ENCODE measurements at regions not wholly inside any gene's neighbourhood (a gene's known extent, or its start where the extent isn't known, plus 50 kb on each side); places are given as distances from the start of the nearest gene placed in this dataset.

DNA sequence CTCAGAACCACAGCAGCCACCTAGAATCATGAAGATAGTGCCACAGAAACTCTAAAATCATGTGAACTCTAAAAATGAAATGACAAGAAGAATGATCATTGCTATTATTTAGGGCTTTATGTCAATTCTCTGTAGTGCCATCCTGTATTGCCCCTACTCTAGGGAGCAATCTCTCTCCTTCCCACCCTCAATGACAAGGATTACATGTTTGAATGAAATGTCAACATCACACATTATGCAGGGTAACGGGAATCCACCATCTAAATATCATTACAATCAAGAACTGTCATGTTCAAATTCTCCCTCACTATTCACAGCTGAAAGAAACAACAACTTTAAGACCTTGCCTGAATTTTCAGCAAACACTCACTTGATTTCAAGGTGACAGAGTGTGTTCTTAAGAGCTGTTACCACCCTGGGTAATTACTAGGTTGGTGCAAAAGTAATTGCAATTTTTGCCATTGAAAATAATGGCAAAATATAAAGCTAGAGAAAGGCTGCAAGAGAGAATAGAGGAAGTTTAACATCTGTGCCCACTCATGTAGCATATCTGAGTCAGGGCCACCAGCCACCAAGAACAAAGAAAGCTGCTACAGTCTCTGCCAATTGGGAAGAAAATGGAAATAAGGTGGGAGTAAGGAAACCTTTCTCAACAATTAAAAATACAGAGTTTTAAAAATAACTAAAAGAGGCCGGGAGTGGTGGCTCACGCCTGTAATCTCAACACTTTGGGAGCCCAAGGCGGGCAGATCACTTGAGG, 112.8 kb upstream of the PSMD7 start:
- peak in 13 of 56 donors; percentile 2 to 33 (median 10) for DNase-seq

DNA sequence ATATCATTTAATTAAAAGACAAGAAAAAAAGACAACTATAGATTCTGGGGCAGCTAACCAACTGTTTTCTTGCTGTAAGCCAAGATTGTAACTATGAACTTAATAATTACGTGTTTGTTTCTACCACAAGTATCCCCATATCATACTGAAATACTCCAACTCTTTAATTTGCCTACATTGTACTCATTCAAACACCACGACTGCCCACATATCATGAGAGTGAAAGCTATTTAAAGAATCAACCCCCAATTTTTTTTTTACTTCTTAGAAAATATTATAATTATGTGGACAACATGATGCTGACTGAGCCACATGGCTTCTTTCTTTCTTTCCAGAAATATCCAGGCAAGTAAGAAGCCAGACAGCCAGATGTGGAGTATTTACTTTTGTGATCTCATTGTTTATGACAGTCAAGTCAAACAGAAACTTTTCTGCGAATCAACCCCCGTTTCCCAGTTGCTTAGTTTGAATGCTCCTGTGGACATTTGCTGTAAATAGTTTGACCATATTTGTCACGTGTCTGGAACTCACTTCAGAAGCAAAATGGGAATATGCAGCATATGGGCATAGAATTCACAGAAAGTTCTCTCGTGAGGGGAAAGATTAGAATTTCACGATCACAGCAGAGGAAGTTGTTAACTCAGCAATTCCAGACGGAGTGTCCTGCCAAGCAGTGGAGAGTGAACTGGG, 126.8 kb upstream of the PSMD7 start:
- no peak for DNase-seq

DNA sequence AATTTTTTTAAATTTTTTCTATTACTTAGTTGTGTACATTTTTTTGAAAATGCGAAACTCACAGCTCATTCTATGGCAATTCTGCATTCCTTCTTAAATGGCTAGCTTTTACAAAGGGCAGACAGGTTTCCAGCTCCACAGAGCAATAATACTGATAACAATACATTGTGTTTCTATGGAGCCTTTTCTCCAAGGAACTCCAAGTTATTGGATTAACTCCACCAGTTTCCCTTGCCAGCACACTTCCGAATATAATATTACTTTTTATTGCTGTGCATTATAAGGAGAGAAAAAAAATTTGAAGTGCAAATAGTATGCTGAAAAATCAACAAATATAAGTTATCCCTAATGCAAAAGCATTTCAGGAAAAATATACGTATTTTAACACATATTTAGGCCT, 127.5 kb upstream of the PSMD7 start:
- no peak for DNase-seq

DNA sequence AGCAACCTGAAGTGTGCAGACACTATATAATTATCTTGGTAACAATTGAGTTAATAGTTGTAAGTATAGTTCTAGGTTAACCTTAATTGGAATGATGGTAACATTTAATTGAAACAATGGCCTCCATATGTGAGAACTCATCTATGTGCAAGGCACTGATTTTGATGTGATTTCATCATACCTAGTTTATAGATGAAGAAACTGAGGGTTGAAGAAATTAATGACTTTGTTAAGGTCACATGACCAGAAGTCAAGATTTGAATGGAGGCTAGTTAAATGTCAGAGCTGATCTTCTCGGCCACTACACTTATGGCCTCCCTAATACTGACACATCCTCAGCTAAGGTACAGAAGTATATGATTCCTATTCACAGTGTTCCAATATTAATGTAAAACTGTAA, 128.2 kb upstream of the PSMD7 start:
- DNase-seq = no peak

DNA sequence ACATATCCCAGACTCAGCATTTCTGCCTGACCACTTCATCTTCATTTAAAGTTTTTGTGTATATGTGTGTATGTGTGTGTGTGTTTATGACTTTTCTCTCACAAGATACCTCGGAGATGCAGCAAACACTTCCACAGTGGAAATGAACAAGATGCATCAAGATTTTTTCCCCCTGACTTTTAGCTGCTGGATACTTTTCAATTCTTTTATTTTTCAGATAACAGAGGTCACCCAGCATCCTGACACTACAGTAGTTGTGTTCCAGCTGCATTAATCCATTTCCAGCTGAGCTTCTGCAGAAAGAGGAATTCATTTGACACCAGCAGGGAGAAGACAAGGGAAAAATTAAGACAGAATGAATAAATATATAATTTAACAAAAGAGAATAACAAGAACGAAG, 130.2 kb upstream of the PSMD7 start:
- no peak for DNase-seq

DNA sequence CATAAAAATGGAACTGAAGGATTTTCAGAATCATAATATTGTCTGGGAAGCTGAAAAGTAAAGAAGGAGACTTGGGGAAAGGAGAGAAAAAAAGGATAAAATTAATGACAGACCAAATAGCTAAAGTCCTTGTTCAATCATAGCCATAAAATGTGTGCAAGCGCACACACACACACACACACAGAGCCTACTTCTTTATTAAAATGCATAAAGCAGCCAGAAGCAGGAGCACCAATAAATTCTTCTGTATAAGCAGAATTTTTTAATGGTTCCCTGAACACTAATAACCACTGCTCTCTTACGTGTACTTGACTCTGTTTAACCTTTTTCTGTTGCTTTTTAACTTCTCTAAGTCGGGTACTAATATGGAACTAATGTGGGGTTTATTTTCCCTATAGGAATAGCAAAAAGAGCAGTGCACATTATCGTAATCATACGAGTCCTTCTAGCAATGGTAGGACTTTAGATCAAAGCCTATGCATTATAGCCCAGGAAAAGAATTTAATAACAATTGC, 131.0 kb upstream of the PSMD7 start:
- no peak for DNase-seq

DNA sequence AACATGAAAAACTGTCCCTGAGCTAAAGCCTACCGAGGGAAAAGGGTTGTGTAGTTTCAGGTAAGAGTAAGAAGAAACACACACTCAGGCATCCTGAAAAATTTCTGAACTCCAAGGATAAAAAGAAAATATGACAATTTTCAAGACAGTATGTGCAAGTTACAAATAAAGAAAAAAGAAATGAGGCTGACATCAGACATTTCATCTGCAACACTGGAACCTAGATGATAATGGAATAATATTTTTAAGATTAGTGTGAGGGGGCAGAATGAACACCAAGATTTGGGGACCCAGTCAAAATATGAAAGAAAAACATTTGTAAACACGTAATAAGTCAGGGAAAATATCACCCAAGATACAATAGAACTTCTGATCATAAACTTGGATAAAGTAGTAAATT, 135.9 kb upstream of the PSMD7 start:
- no peak for DNase-seq

DNA sequence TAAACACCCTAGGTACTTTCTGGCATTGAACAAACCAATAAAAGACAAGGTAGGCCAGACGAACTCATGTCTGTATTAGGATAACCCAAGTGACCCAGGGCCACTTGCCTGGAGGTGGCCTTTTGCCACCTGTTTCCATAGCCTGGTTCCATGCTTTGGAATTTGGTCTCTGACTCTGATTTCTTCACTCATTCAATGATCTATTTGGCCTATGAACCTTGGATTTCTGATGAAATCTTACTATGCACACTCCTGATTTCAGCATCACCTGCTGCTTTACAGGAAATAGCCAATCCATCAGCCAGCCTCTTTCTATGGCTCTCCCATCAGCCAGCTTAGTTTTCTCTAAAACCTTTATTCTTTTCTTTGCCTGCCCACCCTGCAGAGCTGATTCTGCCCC, 142.8 kb upstream of the PSMD7 start:
- DNase-seq = no peak

DNA sequence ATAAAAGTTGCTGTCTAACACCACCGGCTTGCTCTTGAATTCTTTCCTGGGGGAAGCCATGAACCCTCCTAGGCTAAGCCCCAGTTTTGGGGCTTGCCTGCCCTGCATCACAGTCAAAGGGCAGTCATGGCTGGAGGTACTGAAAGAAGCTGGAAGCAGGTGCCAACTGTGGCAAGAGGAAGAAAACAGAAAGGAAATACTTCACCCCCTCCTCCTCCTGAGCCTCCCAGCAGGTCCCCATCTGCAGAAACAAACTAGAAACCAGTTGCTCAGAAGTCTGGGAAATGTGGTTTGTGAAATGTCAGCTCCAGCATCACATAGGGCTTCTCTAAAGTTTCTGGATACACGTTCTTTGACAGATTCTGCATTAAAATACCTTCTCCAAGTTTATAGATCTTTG, 150.0 kb upstream of the PSMD7 start:
- DNase-seq = no peak

DNA sequence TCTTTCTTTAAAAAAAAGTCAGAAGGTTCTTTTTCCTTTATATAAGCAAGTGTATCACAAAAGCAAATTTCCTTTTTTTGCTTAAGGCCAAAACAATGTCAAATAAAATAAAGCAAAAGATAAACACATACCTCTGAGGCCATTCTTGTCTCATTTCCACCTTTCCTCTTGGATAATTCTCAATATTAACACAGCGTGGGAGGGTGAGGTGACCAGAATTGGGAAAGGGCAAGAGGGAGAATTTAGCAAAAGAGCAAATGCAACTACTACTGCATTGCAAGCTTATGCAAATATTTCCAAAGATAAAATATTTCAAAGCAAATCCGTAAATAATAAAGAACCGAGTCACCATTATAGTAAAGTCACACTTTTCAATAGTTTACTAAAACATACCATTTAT, 153.4 kb upstream of the PSMD7 start:
- no peak for DNase-seq

DNA sequence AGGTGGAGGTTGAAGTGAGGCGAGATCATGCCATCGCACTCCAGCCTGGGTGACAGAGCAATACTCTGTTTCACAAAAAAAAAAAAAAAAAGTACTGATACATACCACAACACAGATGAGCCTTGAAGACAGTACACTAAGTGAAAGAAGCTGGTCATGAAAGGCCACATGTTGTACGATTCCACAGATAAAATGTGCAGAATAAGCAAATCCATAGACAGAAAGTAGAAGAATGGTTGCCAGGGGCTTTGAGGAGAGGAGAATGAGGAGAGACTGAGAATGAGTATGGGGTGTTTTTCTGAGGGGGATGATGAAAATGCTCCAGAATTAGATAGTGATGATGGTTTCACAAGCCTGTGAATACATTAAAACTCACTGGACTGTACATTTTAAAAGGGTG, 155.6 kb upstream of the PSMD7 start:
- no peak for DNase-seq

DNA sequence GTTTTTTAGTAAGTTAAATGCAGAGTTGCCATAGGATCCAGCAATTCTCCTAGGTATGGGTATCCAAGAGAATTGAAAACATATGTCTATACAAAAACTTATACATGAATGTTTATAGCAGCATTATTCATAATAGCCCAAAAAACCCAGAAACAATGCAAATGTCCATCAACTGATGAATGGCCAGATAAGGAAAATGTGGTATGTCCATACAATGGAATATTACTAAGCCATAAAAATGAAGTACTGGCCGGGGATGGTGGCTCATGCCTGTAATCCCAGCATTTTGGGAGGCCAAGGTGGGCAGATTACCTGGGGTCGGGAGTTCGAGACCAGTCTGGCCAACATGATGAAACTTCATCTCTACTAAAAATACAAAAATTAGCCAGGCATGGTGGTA, 156.1 kb upstream of the PSMD7 start:
- no peak for DNase-seq

DNA sequence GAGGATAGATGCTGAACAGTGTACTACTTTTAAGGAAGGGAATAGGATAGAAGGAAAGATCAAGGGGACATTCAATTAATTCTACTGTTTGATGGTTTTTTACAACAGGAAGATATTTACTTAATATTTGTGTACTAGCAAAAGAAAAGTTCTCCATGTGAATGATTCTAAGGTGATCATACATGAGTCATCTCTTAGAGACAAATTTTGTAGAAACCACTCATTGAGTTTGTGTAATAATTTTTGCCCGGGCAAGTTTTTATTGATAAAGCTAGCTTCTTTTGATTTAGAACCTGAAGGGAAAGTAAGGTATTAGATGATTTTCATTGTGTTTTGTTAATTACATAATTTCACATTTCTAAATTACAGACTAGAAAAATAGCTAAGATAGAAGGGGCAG, 172.8 kb upstream of the PSMD7 start:
- DNase-seq = no peak

DNA sequence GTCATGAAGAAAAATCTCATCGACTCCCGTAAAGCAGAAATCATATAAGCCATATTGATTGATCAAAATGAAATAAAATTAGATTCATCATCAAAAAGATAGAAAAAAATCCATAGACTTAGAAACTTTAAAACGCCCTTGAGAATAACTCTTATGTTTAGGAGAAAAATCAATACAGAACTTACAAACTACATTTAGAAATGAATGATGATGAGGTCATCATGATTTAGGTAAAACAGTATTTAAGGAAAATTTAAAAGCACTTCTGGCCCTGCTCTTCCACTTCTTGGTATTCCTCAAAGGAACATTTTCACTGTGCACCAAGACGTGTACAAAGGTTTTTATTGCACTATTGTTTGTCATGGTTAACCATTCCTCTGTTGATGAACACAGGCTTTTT, 173.4 kb upstream of the PSMD7 start:
- no peak for DNase-seq

DNA sequence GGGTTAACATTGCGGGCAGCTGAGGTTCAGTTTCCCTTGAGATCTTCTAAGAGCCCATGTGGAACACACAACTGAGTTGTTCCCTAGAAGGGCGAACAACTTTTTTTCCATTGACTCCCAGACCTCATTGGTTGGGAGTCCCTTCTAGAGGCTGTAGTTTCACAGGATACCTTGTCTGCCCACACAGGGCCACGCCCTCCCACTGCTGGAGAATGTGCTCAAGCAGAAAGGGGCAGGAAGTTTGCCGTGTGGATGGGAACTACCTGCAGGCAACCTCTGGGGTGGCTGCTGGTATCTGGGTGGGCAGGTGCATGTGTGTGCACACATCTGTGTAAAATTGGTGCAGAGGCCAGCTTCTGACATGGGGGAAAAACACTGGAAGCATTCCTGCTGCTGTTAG, 178.8 kb upstream of the PSMD7 start:
- no peak for DNase-seq

DNA sequence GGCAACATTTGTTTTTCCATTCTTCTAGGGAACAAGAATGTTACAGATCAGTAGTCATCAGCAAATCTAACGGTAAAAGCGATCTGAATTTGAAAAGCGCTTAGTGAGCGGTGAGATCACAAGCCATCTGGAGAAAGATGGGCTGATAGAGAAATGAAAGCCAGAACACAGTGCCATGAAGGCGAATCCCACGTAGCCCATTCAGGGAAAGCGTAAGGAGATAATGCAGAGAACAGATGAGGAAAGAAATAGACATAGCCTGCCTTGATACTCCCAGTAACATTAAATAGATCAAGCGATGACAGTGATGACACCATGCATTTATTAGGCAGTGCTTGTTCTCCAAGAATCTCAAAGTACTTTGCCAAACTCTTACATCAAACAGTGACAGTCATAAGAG, 183.1 kb upstream of the PSMD7 start:
- DNase-seq = no peak

DNA sequence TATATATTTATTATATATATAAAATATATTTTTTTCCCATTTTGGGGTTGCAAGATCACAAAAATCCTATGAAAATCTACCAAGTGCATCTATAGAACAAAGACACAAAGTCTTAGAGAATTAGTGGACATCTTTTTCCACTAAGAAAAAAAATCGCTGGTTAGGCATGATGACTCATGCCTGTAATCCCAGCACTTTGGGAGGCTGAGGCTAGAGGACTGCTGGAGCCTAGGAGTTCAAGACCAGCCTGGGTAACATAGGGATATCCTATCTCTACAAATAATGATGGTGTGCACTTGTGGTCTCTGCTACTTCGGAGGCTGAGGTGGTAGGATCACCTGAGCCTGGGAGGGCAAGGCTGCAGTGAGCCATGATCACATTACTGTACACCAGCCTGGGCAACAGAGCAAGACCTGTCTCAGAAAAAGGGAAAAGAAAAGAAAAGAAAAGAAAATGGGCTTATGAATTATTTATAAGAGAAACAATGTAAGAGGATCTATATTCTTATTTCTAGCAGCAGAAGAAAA, 185.1 kb upstream of the PSMD7 start:
- DNase-seq = no peak

DNA sequence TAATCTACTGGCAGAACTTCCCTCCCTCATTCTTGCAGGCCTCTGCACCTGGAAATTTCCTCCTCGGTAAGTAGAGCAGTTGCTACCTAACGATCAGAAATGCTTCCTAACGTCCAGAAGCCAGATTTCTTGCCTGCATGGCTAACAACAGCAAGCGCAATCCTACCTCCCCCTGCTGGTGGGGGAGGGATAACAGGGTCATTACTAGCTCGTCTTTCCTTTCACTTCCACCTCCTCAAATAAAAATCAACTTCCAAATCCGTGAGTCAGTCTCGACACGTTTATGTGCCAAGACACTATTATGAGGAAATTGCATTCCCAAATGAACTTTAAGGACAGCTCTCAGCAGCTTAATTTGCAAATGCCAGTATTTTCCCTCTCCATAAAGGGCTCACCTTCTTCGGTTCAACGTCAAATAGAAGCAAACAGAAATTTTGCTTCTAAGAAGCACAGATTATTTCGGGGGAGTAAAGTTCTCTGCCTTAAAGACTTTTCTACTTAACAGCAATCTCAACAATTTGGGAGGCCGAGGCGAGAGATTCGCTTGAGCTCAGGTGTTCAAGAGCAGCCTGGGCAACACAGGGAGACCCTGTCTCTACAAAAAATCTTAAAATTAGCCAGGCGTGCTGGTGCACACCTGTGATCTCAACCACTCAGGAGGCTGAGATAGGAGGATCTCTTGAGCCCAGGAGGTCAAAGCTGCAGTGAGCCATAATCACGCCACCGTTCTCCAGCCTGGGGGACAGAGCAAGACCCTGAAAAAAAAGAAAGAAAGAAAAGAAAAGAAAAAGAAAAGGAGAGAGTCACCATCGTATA, 188.6 kb upstream of the PSMD7 start:
- DNase-seq = peak in 2 of 56 donors; percentile 2 to 4

DNA sequence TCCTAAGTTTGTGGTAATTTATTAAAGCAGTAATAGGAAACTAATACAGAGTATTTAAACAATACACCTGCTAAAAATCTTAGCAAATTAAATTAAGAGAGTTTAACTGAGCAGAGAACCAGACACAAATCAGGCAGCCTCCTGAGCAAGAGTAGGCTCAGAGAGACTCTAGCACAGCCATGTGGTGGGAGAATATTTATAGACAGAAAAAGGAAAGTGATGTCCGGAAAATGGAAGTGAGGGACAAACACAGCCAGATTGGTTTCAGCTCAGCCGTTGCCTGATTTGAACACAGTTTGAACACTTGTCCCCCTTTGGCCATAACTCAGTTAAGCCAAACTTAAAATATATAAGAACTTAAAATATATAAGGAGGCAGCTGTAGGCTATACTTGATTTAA, 192.6 kb upstream of the PSMD7 start:
- no peak for DNase-seq

DNA sequence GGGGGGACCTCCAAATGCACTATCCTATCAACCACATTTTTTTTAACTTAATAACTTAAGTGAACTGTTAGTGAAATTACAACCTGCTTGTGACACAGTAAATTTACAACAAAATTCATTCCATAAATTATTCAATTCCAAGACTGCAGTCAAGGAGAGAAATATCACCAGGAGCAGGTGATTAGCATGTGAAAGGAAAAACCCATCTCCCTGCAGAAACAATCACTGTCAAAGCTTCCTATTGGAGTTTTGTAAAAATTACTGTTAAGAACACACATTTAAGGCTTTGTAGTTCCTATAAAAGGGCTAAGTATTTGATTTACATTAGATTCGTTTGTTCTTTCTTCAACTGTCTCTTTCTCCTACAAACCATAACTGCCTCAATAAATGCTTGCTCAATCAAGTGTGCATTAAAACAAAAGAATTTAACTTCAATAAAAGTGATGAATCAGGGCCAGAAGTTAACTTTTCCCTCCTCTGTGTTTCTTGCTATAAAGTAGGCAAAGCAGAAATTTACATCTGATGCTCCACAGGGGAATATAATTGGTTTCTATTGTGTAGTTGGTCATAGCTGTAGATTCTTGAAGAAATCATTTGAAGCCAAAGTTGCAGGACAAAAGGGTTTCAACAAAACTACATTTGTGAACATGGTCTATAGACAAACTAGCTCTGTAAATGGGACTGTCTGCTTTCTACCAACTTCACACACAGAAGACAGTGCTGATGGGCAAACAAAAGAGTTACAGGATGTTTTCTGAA, 195.1 kb upstream of the PSMD7 start:
- DNase-seq = no peak

Data from nucleus accumbens (tissue), 56 donors.